Hepatocyte (in vitro differentiated cells): ENCODE measurements at regions not wholly inside any gene's neighbourhood (a gene's known extent, or its start where the extent isn't known, plus 50 kb on each side); places are given as distances from the start of the nearest gene placed in this dataset.

Experiments used
- DNase-seq: peaks from one replicate; pipeline ENCODE4 v3.0.0-alpha.2; 2016; ENCODE audit warnings: low spot score
- H2AFZ ChIP-seq: fragments of 200-600 bp; sonication (generic); 2 replicates; pipeline ENCODE4 v1.6.0; 2016; ENCODE audit warnings: antibody characterized with exemption, mild to moderate bottlenecking
- H3K27ac ChIP-seq: fragments of 200-600 bp; sonication (generic); 2 replicates; pipeline ENCODE4 v1.5.1; 2016; ENCODE audit warnings: mild to moderate bottlenecking
- H3K27me3 ChIP-seq: fragments of 200-600 bp; sonication (generic); 2 replicates; pipeline ENCODE4 v1.6.1; 2016
- H3K36me3 ChIP-seq: fragments of 200-600 bp; sonication (generic); replicated peaks from 2 replicates; pipeline ENCODE4 v1.5.1; 2016; ENCODE audit warnings: low read depth; ENCODE audit not compliant: insufficient read depth
- H3K4me1 ChIP-seq: fragments of 200-600 bp; sonication (generic); 2 replicates; pipeline ENCODE4 v1.5.1; 2016; ENCODE audit warnings: mild to moderate bottlenecking, moderate library complexity; ENCODE audit not compliant: insufficient read depth
- H3K4me2 ChIP-seq: fragments of 200-600 bp; sonication (generic); 2 replicates; pipeline ENCODE4 v1.6.0; 2016
- H3K4me3 ChIP-seq: fragments of 200-600 bp; sonication (generic); 2 replicates; pipeline ENCODE4 v1.5.1; 2016; ENCODE audit warnings: mild to moderate bottlenecking
- H3K79me2 ChIP-seq: fragments of 200-600 bp; sonication (generic); 2 replicates; pipeline ENCODE4 v1.6.0; 2017; ENCODE audit warnings: mild to moderate bottlenecking
- H3K9me2 ChIP-seq: fragments of 200-600 bp; sonication (generic); replicated peaks from 2 replicates; pipeline ENCODE4 v1.6.0; 2017; ENCODE audit warnings: mild to moderate bottlenecking; ENCODE audit not compliant: insufficient read depth
- H3K9me3 ChIP-seq: fragments of 200-600 bp; sonication (generic); 2 replicates; pipeline ENCODE4 v1.5.1; 2016; ENCODE audit warnings: low read depth, mild to moderate bottlenecking
- H4K20me1 ChIP-seq: fragments of 200-600 bp; sonication (generic); 2 replicates; pipeline ENCODE4 v1.6.0; 2016; ENCODE audit warnings: mild to moderate bottlenecking; ENCODE audit not compliant: insufficient read depth, poor library complexity, severe bottlenecking
- EZH2 ChIP-seq: fragments of 200-600 bp; sonication (generic); IDR thresholded peaks from 2 replicates; pipeline ENCODE4 v1.6.1; 2016; ENCODE audit warnings: antibody characterized with exemption, mild to moderate bottlenecking, borderline replicate concordance
- EZH2phosphoT487 ChIP-seq: fragments of 200-600 bp; sonication (generic); IDR thresholded peaks from one replicate; pipeline ENCODE4 v1.6.1; 2018; ENCODE audit warnings: antibody characterized with exemption, mild to moderate bottlenecking, low read depth, moderate library complexity; ENCODE audit not compliant: unreplicated experiment, severe bottlenecking
- WGBS: methylation state at CpG from one replicate; pipeline ENCODE4 v1.1.6; 2016; ENCODE audit warnings: low lambda C conversion rate; ENCODE audit errors: missing lambda C conversion rate; 5-methylcytosine and 5-hydroxymethylcytosine counted together
- TF ChIP-seq, protein P1 (sequence below): fragments of 200-600 bp; sonication (generic); IDR thresholded peaks from 2 replicates; pipeline ENCODE4 v1.5.1; 2016; ENCODE audit warnings: antibody characterized with exemption, mild to moderate bottlenecking; ENCODE audit not compliant: poor library complexity

DNA sequence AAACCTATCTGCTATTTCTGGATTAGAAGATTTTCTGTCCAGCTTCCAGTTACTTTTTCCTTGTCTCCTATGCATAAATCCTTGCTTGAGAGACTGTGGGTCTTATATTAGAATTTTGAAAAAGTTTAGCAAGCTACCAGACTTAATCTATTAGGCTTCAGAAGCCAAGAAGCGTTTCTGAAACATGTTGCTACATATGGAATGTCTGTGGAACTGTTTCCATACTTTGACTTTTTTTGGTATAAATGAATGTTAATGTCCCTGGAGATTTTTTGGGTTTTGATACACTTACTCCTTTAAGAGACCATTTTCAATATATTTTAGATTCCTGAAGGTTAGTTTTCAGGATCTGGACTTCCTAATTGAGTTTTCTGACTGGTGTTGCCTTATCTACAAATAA, 191.4 kb upstream of the SGCD start:
- Histone ChIP-seq H3K27me3 (no peaks in the 10 kb centered on the region), H3K79me2 (no peaks in the 10 kb centered on the region), H3K4me2 (no peak overlapping the region), H3K4me3 (no peak overlapping the region), H3K9me2 (no peaks in the 10 kb centered on the region), H3K9me3 (no peaks in the 10 kb centered on the region), H4K20me1 (no peaks in the 10 kb centered on the region), H3K36me3 (no peaks in the 10 kb centered on the region), H2AFZ (no peak overlapping the region), H3K4me1 (no peaks in the 10 kb centered on the region), H3K27ac (no peak overlapping the region)
- TF ChIP-seq, protein P1, sequence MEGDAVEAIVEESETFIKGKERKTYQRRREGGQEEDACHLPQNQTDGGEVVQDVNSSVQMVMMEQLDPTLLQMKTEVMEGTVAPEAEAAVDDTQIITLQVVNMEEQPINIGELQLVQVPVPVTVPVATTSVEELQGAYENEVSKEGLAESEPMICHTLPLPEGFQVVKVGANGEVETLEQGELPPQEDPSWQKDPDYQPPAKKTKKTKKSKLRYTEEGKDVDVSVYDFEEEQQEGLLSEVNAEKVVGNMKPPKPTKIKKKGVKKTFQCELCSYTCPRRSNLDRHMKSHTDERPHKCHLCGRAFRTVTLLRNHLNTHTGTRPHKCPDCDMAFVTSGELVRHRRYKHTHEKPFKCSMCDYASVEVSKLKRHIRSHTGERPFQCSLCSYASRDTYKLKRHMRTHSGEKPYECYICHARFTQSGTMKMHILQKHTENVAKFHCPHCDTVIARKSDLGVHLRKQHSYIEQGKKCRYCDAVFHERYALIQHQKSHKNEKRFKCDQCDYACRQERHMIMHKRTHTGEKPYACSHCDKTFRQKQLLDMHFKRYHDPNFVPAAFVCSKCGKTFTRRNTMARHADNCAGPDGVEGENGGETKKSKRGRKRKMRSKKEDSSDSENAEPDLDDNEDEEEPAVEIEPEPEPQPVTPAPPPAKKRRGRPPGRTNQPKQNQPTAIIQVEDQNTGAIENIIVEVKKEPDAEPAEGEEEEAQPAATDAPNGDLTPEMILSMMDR = no peak
- no peak for TF ChIP-seq EZH2phosphoT487
- no peak for TF ChIP-seq EZH2
- no peak for DNase-seq
- WGBS = 79% methylated on average over 1 of the region's 1 CpG

DNA sequence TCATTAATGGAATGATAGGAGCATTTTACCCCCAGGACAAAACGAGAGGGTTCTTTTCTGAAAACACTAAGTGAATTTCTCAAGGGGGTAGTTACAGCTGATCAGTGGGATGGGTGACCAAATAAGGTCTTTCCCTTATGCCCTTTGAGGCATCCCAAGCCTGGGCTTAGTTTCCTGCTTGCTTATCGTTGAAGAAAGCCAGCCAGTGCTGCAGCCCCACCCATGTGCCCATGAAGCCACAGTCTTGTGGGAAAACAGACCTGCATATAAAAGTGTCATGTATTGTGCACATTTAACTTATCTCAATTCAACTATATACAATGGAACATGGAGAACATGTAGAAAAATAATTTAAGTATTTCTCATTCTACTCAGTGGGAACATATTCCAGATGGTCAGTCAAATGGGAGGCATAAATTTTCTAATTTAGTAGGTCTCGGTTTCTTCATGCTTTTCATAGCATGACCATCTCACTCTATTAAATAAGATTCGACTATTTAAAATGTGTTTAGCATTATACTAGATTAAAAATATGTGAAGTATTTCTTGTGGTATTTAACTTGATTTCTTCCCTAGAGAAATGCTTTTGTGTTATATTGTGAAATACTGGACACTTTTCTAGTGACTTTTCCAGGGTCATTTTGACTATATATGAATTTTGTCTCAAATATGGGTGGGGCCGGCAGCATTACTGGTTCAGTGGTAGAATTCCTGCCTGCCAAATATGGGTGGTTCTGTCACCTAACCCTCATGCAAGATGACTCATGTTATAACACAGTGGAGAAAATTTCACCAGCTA, 189.7 kb upstream of the SGCD start:
- H3K79me2 ChIP-seq = no peaks in the 10 kb centered on the region
- TF ChIP-seq EZH2 (no peak), EZH2phosphoT487 (no peak)
- TF ChIP-seq, protein P1 = no peak
- WGBS = 81% methylated on average over 5 of the region's 5 CpGs

DNA sequence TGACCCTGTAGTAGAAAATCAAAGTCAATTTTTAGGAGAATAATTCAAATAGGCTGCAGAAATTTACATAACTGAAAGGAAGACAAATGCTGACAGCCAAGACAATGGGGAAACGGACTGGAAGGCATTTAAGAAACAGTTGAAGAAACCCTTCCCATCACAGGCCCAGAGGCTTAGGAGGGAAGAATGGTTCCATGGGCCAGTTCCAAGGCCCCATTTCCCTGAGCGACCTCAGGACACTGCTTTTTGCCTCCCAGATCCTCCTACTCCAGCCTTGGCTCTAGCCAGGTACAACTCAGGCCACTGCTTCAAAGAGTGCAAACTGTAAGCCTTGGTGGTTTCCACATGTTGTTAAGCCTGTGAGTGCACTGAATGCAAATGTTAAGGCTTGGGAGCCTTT, 184.1 kb upstream of the SGCD start:
- no peak overlapping the region for H3K27ac ChIP-seq
- H3K9me3 ChIP-seq = no peaks in the 10 kb centered on the region
- WGBS = 86% methylated on average over 2 of the region's 2 CpGs
- no peak overlapping the region for H3K4me2 ChIP-seq
- TF ChIP-seq, protein P1 = no peak
- no peak for TF ChIP-seq EZH2phosphoT487
- no peak for TF ChIP-seq EZH2
- H2AFZ ChIP-seq = no peak overlapping the region
- no peaks in the 10 kb centered on the region for H3K36me3 ChIP-seq
- DNase-seq = no peak
- no peaks in the 10 kb centered on the region for H3K4me1 ChIP-seq
- H3K79me2 ChIP-seq = no peaks in the 10 kb centered on the region
- no peaks in the 10 kb centered on the region for H4K20me1 ChIP-seq
- no peak overlapping the region for H3K4me3 ChIP-seq
- H3K9me2 ChIP-seq = no peaks in the 10 kb centered on the region
- no peaks in the 10 kb centered on the region for H3K27me3 ChIP-seq

More for the DNA sequence above, 189.7 kb upstream of the SGCD start:
- H3K4me2 ChIP-seq = no peak overlapping the region
- no peak overlapping the region for H2AFZ ChIP-seq
- DNase-seq = no peak
- no peaks in the 10 kb centered on the region for H4K20me1 ChIP-seq
- H3K4me1 ChIP-seq = no peaks in the 10 kb centered on the region
- no peaks in the 10 kb centered on the region for H3K36me3 ChIP-seq
- no peaks in the 10 kb centered on the region for H3K9me3 ChIP-seq
- no peak overlapping the region for H3K4me3 ChIP-seq
- no peak overlapping the region for H3K27ac ChIP-seq
- no peaks in the 10 kb centered on the region for H3K27me3 ChIP-seq
- no peaks in the 10 kb centered on the region for H3K9me2 ChIP-seq
